ENCODE measurements at regions not wholly inside any gene's neighbourhood (a gene's known extent, or its start where the extent isn't known, plus 50 kb on each side); places are given as distances from the start of the nearest gene placed in this dataset.

DNA sequence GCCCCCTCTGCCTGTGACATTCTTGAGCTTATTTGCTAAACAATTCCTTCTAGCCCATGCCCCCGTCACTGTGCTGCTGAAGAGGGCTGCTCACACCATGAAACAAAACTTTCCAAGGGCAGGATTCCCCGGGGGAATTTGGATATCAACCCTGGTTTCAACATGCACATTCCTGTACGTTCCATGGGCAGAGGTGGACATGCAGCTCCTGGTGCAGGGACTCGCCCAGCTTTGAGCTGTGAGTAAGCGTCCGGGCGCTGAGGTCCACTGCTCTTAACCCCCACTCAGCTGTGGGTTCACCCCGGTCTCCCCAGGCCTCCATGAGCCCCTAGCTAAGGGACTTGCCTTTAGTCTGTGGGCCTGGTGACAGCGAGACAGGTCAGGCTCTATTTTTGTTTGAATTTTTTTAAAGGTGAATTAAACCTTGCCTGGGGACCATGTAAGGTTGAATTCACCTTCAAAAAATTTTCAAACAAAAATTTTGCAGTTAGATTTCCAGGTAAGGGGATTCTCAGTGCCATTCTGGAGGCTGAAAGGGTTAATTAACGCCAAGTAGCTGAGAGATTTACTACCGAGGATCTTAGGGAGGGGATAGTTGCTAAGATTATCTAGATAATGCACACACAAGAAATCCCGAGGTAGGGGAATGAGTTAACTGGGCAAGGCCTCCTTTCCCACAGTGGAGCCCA is 70.3 kb upstream of the SLC22A23 start:
- POLR2A ChIA-PET = no interaction called here
- no peaks in the 10 kb centered on the region for H3K9me3 Mint-ChIP-seq
- intact Hi-C loops (cut with micrococcal nuclease) = no loop called here
- TF ChIP-seq, protein P1, sequence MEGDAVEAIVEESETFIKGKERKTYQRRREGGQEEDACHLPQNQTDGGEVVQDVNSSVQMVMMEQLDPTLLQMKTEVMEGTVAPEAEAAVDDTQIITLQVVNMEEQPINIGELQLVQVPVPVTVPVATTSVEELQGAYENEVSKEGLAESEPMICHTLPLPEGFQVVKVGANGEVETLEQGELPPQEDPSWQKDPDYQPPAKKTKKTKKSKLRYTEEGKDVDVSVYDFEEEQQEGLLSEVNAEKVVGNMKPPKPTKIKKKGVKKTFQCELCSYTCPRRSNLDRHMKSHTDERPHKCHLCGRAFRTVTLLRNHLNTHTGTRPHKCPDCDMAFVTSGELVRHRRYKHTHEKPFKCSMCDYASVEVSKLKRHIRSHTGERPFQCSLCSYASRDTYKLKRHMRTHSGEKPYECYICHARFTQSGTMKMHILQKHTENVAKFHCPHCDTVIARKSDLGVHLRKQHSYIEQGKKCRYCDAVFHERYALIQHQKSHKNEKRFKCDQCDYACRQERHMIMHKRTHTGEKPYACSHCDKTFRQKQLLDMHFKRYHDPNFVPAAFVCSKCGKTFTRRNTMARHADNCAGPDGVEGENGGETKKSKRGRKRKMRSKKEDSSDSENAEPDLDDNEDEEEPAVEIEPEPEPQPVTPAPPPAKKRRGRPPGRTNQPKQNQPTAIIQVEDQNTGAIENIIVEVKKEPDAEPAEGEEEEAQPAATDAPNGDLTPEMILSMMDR (IDR thresholded peaks at IDR 0.05) = no peak
- CTCF ChIA-PET = interaction anchor here (0.9 kb wide), 1 partner anchor 247 kb away, joined by 4 read pairs; no protein-coding TSS in a partner anchor
- no peaks in the 10 kb centered on the region for H3K36me3 Mint-ChIP-seq (ENCODE audit: low read depth)
- DNase-seq (no peak), ATAC-seq (no peak)
- no peak overlapping the region for H3K4me3 Mint-ChIP-seq
- no peaks in the 10 kb centered on the region for H3K27me3 Mint-ChIP-seq
- H3K27ac Mint-ChIP-seq = no peak overlapping the region
- no peaks in the 10 kb centered on the region for H3K4me1 Mint-ChIP-seq (ENCODE audit: low read depth)

DNA sequence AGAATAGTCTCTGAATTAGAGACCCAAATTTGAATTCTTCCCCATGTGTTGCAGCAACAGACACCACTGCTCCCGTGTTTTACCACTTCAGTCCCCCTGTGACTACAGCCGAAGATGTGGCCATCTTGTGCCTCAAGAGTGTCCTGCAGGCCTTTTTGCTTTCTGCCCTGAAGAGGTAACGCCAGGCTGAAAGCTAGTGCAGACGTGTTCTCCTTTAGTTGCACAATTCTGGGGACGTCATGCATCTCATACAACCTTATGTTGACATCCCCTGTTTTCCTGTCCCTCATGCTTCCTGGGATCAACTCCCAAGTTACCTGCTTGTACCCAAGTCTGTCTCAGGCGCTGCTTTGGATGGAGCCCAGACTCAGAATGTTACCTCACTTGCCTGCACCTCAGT is 69.1 kb upstream of the SLC22A23 start:
- H3K4me1 Mint-ChIP-seq (ENCODE audit: low read depth) = no peaks in the 10 kb centered on the region
- TF ChIP-seq, protein P1 (IDR thresholded peaks at IDR 0.05) = no peak
- POLR2A ChIA-PET = no interaction called here
- intact Hi-C loops (cut with micrococcal nuclease) = no loop called here
- no peaks in the 10 kb centered on the region for H3K27me3 Mint-ChIP-seq
- no peaks in the 10 kb centered on the region for H3K9me3 Mint-ChIP-seq
- ATAC-seq = no peak
- no peak for DNase-seq
- H3K4me3 Mint-ChIP-seq = no peak overlapping the region
- no peak overlapping the region for H3K27ac Mint-ChIP-seq
- H3K36me3 Mint-ChIP-seq (ENCODE audit: low read depth) = no peaks in the 10 kb centered on the region
- CTCF ChIA-PET = no interaction called here

DNA sequence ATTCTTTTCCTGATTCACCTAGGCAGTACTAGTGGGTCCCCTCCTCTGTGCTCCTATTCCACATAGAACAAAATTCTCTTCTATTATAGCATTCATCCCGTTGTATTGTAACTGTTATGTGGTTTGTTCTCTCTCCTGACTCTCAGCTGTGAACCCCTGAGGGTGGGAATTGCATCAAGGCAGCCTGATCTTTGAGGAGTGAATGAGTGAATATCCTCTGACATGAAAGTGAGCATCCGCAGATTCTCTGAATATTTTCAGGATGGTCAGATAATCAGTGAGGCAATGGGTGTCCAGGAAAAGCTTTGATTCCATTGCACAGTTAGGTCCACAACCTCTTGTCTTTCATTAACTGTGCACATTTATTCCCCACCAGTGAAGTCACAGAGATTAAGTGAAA is 67.6 kb upstream of the SLC22A23 start:
- POLR2A ChIA-PET = no interaction called here
- Mint-ChIP-seq H3K9me3 (no peaks in the 10 kb centered on the region), H3K4me1 (ENCODE audit: low read depth) (no peaks in the 10 kb centered on the region), H3K27ac (no peak overlapping the region), H3K36me3 (ENCODE audit: low read depth) (no peaks in the 10 kb centered on the region), H3K4me3 (no peak overlapping the region), H3K27me3 (peaks cover 4% of the 10 kb centered on the region)
- TF ChIP-seq, protein P1 (IDR thresholded peaks at IDR 0.05) = no peak
- ATAC-seq (no peak), DNase-seq (no peak)
- intact Hi-C loops (cut with micrococcal nuclease) = no loop called here
- CTCF ChIA-PET = interaction anchor here (1.0 kb wide), 1 partner anchor 245 kb away, joined by 3 read pairs; no protein-coding TSS in a partner anchor

DNA sequence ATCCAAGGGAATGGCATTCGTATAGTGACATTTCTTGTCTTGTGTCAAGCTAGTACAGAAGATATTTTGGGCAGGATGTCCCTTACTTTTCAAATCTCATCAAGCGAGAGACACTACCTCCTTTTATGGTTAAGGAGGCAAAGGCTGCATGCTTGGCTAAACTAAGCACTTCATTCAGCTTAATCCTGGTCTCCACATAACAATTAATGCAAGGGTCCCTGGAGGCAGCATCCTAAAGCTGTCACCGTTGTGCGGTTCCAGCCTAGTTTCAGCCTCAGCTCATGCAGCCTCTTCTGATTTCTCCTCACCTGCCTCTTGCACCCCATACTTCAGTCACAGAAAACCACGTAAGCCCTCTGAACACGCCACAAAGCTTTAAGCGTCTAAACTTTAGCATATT is 67.1 kb upstream of the SLC22A23 start:
- H3K36me3 Mint-ChIP-seq (ENCODE audit: low read depth) = no peaks in the 10 kb centered on the region
- TF ChIP-seq, protein P1 (IDR thresholded peaks at IDR 0.05) = no peak
- intact Hi-C loops (cut with micrococcal nuclease) = no loop called here
- DNase-seq (no peak), ATAC-seq (no peak)
- H3K9me3 Mint-ChIP-seq = no peaks in the 10 kb centered on the region
- H3K27me3 Mint-ChIP-seq = peaks cover 4% of the 10 kb centered on the region
- H3K4me3 Mint-ChIP-seq = no peak overlapping the region
- CTCF ChIA-PET = interaction anchor here (1.0 kb wide), 1 partner anchor 244 kb away, joined by 3 read pairs; no protein-coding TSS in a partner anchor
- no peak overlapping the region for H3K27ac Mint-ChIP-seq
- POLR2A ChIA-PET = no interaction called here
- no peaks in the 10 kb centered on the region for H3K4me1 Mint-ChIP-seq (ENCODE audit: low read depth)

DNA sequence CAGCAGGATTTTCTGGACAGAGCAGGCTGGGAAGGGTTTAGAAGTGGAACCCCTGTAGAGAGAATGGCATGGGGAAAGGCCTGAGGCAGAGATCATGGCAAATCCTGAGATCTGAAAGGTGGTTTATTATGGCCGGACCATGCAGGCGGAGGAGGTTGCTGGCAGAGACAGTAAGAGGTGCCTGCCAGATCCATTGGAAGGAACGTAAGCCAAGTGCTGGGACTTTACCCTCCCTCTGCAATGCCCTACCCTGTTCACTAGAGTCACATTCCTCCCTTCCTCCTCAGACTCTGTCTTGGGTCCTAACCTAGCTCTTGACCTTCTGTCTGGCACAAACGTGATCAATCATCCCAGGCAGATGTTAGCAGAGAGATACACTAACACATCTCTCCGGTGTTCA is 66.4 kb upstream of the SLC22A23 start:
- H3K27ac Mint-ChIP-seq = no peak overlapping the region
- TF ChIP-seq, protein P1 (IDR thresholded peaks at IDR 0.05) = no peak
- H3K4me1 Mint-ChIP-seq (ENCODE audit: low read depth) = no peaks in the 10 kb centered on the region
- no peaks in the 10 kb centered on the region for H3K36me3 Mint-ChIP-seq (ENCODE audit: low read depth)
- H3K9me3 Mint-ChIP-seq = no peaks in the 10 kb centered on the region
- no peak for DNase-seq
- ChIA-PET CTCF (interaction anchor here (1.0 kb wide), 1 partner anchor 244 kb away, joined by 3 read pairs; no protein-coding TSS in a partner anchor), POLR2A (no interaction called here)
- no peak for ATAC-seq
- intact Hi-C loops (cut with micrococcal nuclease) = no loop called here
- no peak overlapping the region for H3K4me3 Mint-ChIP-seq
- peaks cover 4% of the 10 kb centered on the region for H3K27me3 Mint-ChIP-seq

All from activated CD8-positive, alpha-beta T cell treated with anti-CD3 and anti-CD28 coated beads for 36 hours (primary cell).